ENCODE measurements at regions not wholly inside any gene's neighbourhood (a gene's known extent, or its start where the extent isn't known, plus 50 kb on each side); places are given as distances from the start of the nearest gene placed in this dataset.

- Histone ChIP-seq H3K27me3 (ENCODE audit: control insufficient read depth, low read length) (no peaks in the 10 kb centered on the region), H3K79me2 (ENCODE audit: control insufficient read depth, low read length) (no peaks in the 10 kb centered on the region), H3K9me3 (ENCODE audit: control insufficient read depth, insufficient read depth, low read length) (no peaks in the 10 kb centered on the region), H3K4me3 (ENCODE audit: low read length) (no peak overlapping the region), H3K4me1 (ENCODE audit: control insufficient read depth, low read length) (no peaks in the 10 kb centered on the region), H3K36me3 (ENCODE audit: control insufficient read depth, low read length) (no peaks in the 10 kb centered on the region), H3K27ac (ENCODE audit: low read depth, low read length) (no peak overlapping the region), H3K4me2 (ENCODE audit: low read length) (no peak overlapping the region), H3K9me2 (replicated peaks; ENCODE audit: control insufficient read depth, low read length) (no peaks in the 10 kb centered on the region), H4K20me1 (ENCODE audit: control insufficient read depth, insufficient read depth, low read depth, low read length) (no peaks in the 10 kb centered on the region), H3F3A (ENCODE audit: control insufficient read depth, insufficient read depth) (no peaks in the 10 kb centered on the region)
- TF ChIP-seq CTCF (IDR thresholded peaks at IDR 0.05; ENCODE audit: low read depth, low read length, poor library complexity, severe bottlenecking) (no peak), EZH2phosphoT487 (IDR thresholded peaks at IDR 0.05; ENCODE audit: borderline replicate concordance, low read length) (no peak)
Observed at GRCh38 chr4:144340931-144341330, 200.4 kb upstream of the GYPA start.

- no peaks in the 10 kb centered on the region for H3K4me1 ChIP-seq (ENCODE audit: control insufficient read depth, low read length)
- no peaks in the 10 kb centered on the region for H3K27me3 ChIP-seq (ENCODE audit: control insufficient read depth, low read length)
- no peak overlapping the region for H3K4me2 ChIP-seq (ENCODE audit: low read length)
- H3F3A ChIP-seq (ENCODE audit: control insufficient read depth, insufficient read depth), result no peaks in the 10 kb centered on the region
- no peak overlapping the region for H3K27ac ChIP-seq (ENCODE audit: low read depth, low read length)
- TF ChIP-seq EZH2phosphoT487 (IDR thresholded peaks at IDR 0.05; ENCODE audit: borderline replicate concordance, low read length), result no peak
- no peak for TF ChIP-seq CTCF (IDR thresholded peaks at IDR 0.05; ENCODE audit: low read depth, low read length, poor library complexity, severe bottlenecking)
- H3K79me2 ChIP-seq (ENCODE audit: control insufficient read depth, low read length), result no peaks in the 10 kb centered on the region
- H3K4me3 ChIP-seq (ENCODE audit: low read length), result no peak overlapping the region
- H3K9me3 ChIP-seq (ENCODE audit: control insufficient read depth, insufficient read depth, low read length), result no peaks in the 10 kb centered on the region
- no peaks in the 10 kb centered on the region for H3K9me2 ChIP-seq (replicated peaks; ENCODE audit: control insufficient read depth, low read length)
- H3K36me3 ChIP-seq (ENCODE audit: control insufficient read depth, low read length), result no peaks in the 10 kb centered on the region
- no peaks in the 10 kb centered on the region for H4K20me1 ChIP-seq (ENCODE audit: control insufficient read depth, insufficient read depth, low read depth, low read length)
Observed at GRCh38 chr4:144342949-144343760, 202.6 kb upstream of the GYPA start.

GRCh38 chr4:144347121-144347520 is 206.6 kb upstream of the GYPA start:
- Histone ChIP-seq H3K4me1 (ENCODE audit: control insufficient read depth, low read length) (no peaks in the 10 kb centered on the region), H3K27ac (ENCODE audit: low read depth, low read length) (no peak overlapping the region), H3K9me3 (ENCODE audit: control insufficient read depth, insufficient read depth, low read length) (no peaks in the 10 kb centered on the region), H4K20me1 (ENCODE audit: control insufficient read depth, insufficient read depth, low read depth, low read length) (no peaks in the 10 kb centered on the region), H3K36me3 (ENCODE audit: control insufficient read depth, low read length) (no peaks in the 10 kb centered on the region), H3K27me3 (ENCODE audit: control insufficient read depth, low read length) (peaks cover 5% of the 10 kb centered on the region; the same call in 1 of the 2 replicates), H3K79me2 (ENCODE audit: control insufficient read depth, low read length) (no peaks in the 10 kb centered on the region), H3K9me2 (replicated peaks; ENCODE audit: control insufficient read depth, low read length) (no peaks in the 10 kb centered on the region), H3K4me3 (ENCODE audit: low read length) (no peak overlapping the region), H3F3A (ENCODE audit: control insufficient read depth, insufficient read depth) (no peaks in the 10 kb centered on the region), H3K4me2 (ENCODE audit: low read length) (no peak overlapping the region)
- no peak for TF ChIP-seq EZH2phosphoT487 (IDR thresholded peaks at IDR 0.05; ENCODE audit: borderline replicate concordance, low read length)
- TF ChIP-seq CTCF (IDR thresholded peaks at IDR 0.05; ENCODE audit: low read depth, low read length, poor library complexity, severe bottlenecking), result no peak

Data from DOHH2 (cell line).